OCI-LY3 (cell line): ENCODE measurements at regions not wholly inside any gene's neighbourhood (a gene's known extent, or its start where the extent isn't known, plus 50 kb on each side); places are given as distances from the start of the nearest gene placed in this dataset.

Experiments
- CTCF ChIP-seq: fragments of 200-600, 300-600 bp; sonication (generic); IDR thresholded peaks from 2 replicates; pipeline ENCODE4 v1.5.1; 2014; ENCODE audit warnings: antibody characterized with exemption, low read length, low read depth
- EZH2phosphoT487 ChIP-seq: fragments of 200-600 bp; shearing (Covaris generic); IDR thresholded peaks from 2 replicates; pipeline ENCODE4 v1.6.1; 2018; ENCODE audit warnings: antibody characterized with exemption, mixed run types, low read depth

DNA sequence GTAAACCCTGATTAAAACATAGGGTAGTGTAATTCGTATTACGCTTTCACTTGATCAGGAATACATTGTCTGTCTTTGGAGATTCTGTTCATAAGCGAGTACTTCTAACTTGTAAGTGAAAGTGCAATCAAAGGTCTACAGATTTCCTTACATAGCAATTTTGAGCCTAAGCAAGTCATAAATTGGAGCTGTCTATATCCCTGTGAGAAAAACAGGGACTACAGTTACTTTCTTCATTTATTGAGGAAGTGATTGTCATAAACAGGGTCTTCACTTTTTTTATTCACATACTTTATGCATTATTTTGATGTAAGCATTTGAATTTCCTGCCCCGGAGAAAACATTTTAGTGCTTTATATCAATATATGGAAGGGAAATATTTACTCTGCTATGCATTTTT is 670.4 kb downstream of the CBLN2 start:
- TF ChIP-seq CTCF (no peak), EZH2phosphoT487 (no peak)
